Gastroesophageal sphincter (tissue), 4 donors: ENCODE measurements at regions not wholly inside any gene's neighbourhood (a gene's known extent, or its start where the extent isn't known, plus 50 kb on each side); places are given as distances from the start of the nearest gene placed in this dataset.
"Not testable (repeated sequence)": the region's sequence is repeated elsewhere in the genome, so short reads cannot be mapped to it uniquely, and the experiment has no call there.

Source experiments
- ATAC-seq: fragments of 150-250 bp; one replicate; pipeline ENCODE4 v1.9.1; 2016; ENCODE audit warnings: mild to moderate bottlenecking, moderate library complexity
- H3K27ac ChIP-seq, 4 donors: fragments of 200-600 bp; sonication (generic) in 3 of 4; 1 replicate in 3 of 4; 2 replicates in 1 of 4; pipeline ENCODE4 v1.5.1; 2016 to 2019
- H3K27me3 ChIP-seq: fragments of 200-600 bp; sonication (generic); one replicate; pipeline ENCODE4 v1.5.1; 2019
- H3K36me3 ChIP-seq, 2 donors: fragments of 200-600 bp; sonication (generic); one replicate each; pipeline ENCODE4 v1.5.1; 2019; ENCODE audit warnings: control low read depth in 1 of 2
- H3K4me1 ChIP-seq, 3 donors: fragments of 200-600 bp; sonication (generic); 1 replicate in 2 of 3; 2 replicates in 1 of 3; pipeline ENCODE4 v1.5.1; 2016 to 2019; ENCODE audit warnings: control low read depth in 2 of 3
- H3K4me3 ChIP-seq, 2 donors: fragments of 200-600 bp; sonication (generic); one replicate each; pipeline ENCODE4 v1.5.1; 2019; ENCODE audit warnings: mild to moderate bottlenecking in 1 of 2, moderate library complexity in 1 of 2
- H3K9me3 ChIP-seq, 3 donors: fragments of 200-600 bp; sonication (generic); one replicate each; pipeline ENCODE4 v1.5.1; 2017 to 2019; ENCODE audit warnings: control low read depth in 2 of 3
- CTCF ChIP-seq, 4 experiments: fragments of 200-600 bp in 2 of 4; fragments of 450-650 bp in 2 of 4; sonication (generic) in 1 of 4; IDR thresholded peaks; one replicate each; pipeline ENCODE4 v1.5.1; 2017 to 2019; ENCODE audit warnings: antibody characterized with exemption in 4 of 4, mild to moderate bottlenecking in 2 of 4, moderate library complexity in 2 of 4
- EP300 ChIP-seq: sonication (generic); formaldehyde crosslinking; IDR thresholded peaks from one replicate; pipeline ENCODE4 v1.6.1; 2017; ENCODE audit warnings: antibody characterized with exemption, mild to moderate bottlenecking
- POLR2A ChIP-seq, 2 donors: fragments of 450-650 bp; IDR thresholded peaks; one replicate each; pipeline ENCODE4 v1.6.1; 2017; ENCODE audit warnings: antibody characterized with exemption in 2 of 2, mild to moderate bottlenecking in 2 of 2, moderate library complexity in 1 of 2
- POLR2AphosphoS5 ChIP-seq: sonication (generic); formaldehyde crosslinking; IDR thresholded peaks from one replicate; pipeline ENCODE4 v1.6.1; 2017; ENCODE audit warnings: antibody characterized with exemption
- WGBS, 2 donors: methylation state at CpG; one replicate each; pipeline ENCODE4 v1.1.5; 2018; ENCODE audit warnings: low coverage in 1 of 2; 5-methylcytosine and 5-hydroxymethylcytosine counted together

- Histone ChIP-seq H3K27ac (no peak overlapping the region), H3K9me3 (no peaks in the 10 kb centered on the region), H3K4me1 (no peaks in the 10 kb centered on the region), H3K4me3 (no peak overlapping the region), H3K27me3 (peaks cover 4% of the 10 kb centered on the region), H3K36me3 (no peaks in the 10 kb centered on the region)
- TF ChIP-seq POLR2AphosphoS5 (no peak), CTCF (IDR thresholded peaks at IDR 0.05) (no peak), EP300 (no peak), POLR2A (IDR thresholded peaks at IDR 0.05) (no peak)
- ATAC-seq: no peak
- WGBS, 2 donors: 90% methylated on average over 2 of the region's 2 CpGs; no CpG with 5 or more reads in 1 of the 2 donors
These were observed 192.8 kb upstream of the PRSS58 start for GRCh38 chr7:142450695-142451094.

- no peak for ATAC-seq
- no peaks in the 10 kb centered on the region for H3K9me3 ChIP-seq
- H3K27ac ChIP-seq: no peak overlapping the region
- no peaks in the 10 kb centered on the region for H3K36me3 ChIP-seq
- no peak overlapping the region for H3K4me3 ChIP-seq
- no peaks in the 10 kb centered on the region for H3K4me1 ChIP-seq
- H3K27me3 ChIP-seq: peaks cover 9% of the 10 kb centered on the region
- WGBS, 2 donors: 41% methylated on average over 6 of the region's 8 CpGs; no CpG with 5 or more reads in 1 of the 2 donors
- TF ChIP-seq CTCF (IDR thresholded peaks at IDR 0.05) (no peak), POLR2AphosphoS5 (no peak)
These were observed 192.3 kb upstream of the PRSS58 start for GRCh38 chr7:142450206-142450605.

- not testable (repeated sequence) for H3K36me3 ChIP-seq, H3K27ac ChIP-seq, H3K4me3 ChIP-seq, ATAC-seq, H3K9me3 ChIP-seq, H3K4me1 ChIP-seq
- peaks cover 13% of the 10 kb centered on the region for H3K27me3 ChIP-seq
- WGBS, 2 donors: 84 to 87% methylated on average over 6 to 8 of the region's 8 CpGs
These were observed 191.0 kb upstream of the PRSS58 start for GRCh38 chr7:142448857-142449256.

- no peaks in the 10 kb centered on the region for H3K36me3 ChIP-seq
- no peak for ATAC-seq
- no peaks in the 10 kb centered on the region for H3K9me3 ChIP-seq
- WGBS, 2 donors: 12 to 23% methylated on average over 2 of the region's 2 CpGs
- no peak for TF ChIP-seq POLR2AphosphoS5
- TF ChIP-seq CTCF (IDR thresholded peaks at IDR 0.05): no peak
- TF ChIP-seq EP300: no peak
- no peak for TF ChIP-seq POLR2A (IDR thresholded peaks at IDR 0.05)
- H3K4me3 ChIP-seq: no peak overlapping the region
- no peaks in the 10 kb centered on the region for H3K4me1 ChIP-seq
- no peak overlapping the region for H3K27ac ChIP-seq
- H3K27me3 ChIP-seq: peaks cover 13% of the 10 kb centered on the region
These were observed 189.9 kb upstream of the PRSS58 start for GRCh38 chr7:142447762-142448161.

GRCh38 chr7:142445019-142445686, 187.3 kb upstream of the PRSS58 start:
- no peak overlapping the region for H3K4me3 ChIP-seq
- H3K4me1 ChIP-seq: no peaks in the 10 kb centered on the region
- no peak for TF ChIP-seq EP300
- no peak for TF ChIP-seq POLR2AphosphoS5
- no peak for TF ChIP-seq POLR2A (IDR thresholded peaks at IDR 0.05)
- no peak for TF ChIP-seq CTCF (IDR thresholded peaks at IDR 0.05)
- H3K27me3 ChIP-seq: peaks cover 9% of the 10 kb centered on the region
- no peak overlapping the region for H3K27ac ChIP-seq
- no peaks in the 10 kb centered on the region for H3K9me3 ChIP-seq
- no peaks in the 10 kb centered on the region for H3K36me3 ChIP-seq
- 58 to 75% methylated on average over 4 to 6 of the region's 7 CpGs for WGBS, 2 donors
- no peak for ATAC-seq
